Mesenchymal stem cell (in vitro differentiated cells and primary cell): ENCODE measurements at regions not wholly inside any gene's neighbourhood (a gene's known extent, or its start where the extent isn't known, plus 50 kb on each side); places are given as distances from the start of the nearest gene placed in this dataset.

Experiments used
- DNase-seq: peaks from one replicate; pipeline ENCODE4 v3.0.0-alpha.2; 2013
- H2AFZ ChIP-seq: one replicate; pipeline ENCODE4 v1.6.1; 2013; ENCODE audit warnings: low read depth, mild to moderate bottlenecking, control low read depth, inconsistent platforms, low read length, moderate library complexity
- H2AK5ac ChIP-seq: 2 replicates; pipeline ENCODE4 v1.6.1; 2013; ENCODE audit warnings: low read length, moderate library complexity, mild to moderate bottlenecking, inconsistent platforms; ENCODE audit not compliant: severe bottlenecking
- H2BK120ac ChIP-seq: one replicate; pipeline ENCODE4 v1.6.1; 2013; ENCODE audit warnings: low read depth, mild to moderate bottlenecking, inconsistent platforms, low read length, moderate library complexity
- H2BK12ac ChIP-seq, 2 experiments: one replicate each; pipeline ENCODE4 v1.6.1; 2013; ENCODE audit warnings: inconsistent platforms in 2 of 2, low read length in 2 of 2, mild to moderate bottlenecking in 2 of 2, moderate library complexity in 2 of 2, control low read depth in 1 of 2
- H2BK15ac ChIP-seq: one replicate; pipeline ENCODE4 v1.6.1; 2013; ENCODE audit warnings: mild to moderate bottlenecking, low read depth, inconsistent platforms; ENCODE audit not compliant: poor library complexity, severe bottlenecking
- H2BK5ac ChIP-seq: 2 replicates; pipeline ENCODE4 v1.6.1; 2013; ENCODE audit warnings: low read depth, mild to moderate bottlenecking, low read length, control low read depth, inconsistent platforms; ENCODE audit not compliant: poor library complexity, severe bottlenecking
- H3K14ac ChIP-seq, 2 experiments: one replicate each; pipeline ENCODE4 v1.6.1; 2013; ENCODE audit warnings: inconsistent platforms in 2 of 2, low read length in 2 of 2, control low read depth in 1 of 2, mild to moderate bottlenecking in 1 of 2, moderate library complexity in 1 of 2
- H3K18ac ChIP-seq, 2 experiments: one replicate each; pipeline ENCODE4 v1.6.1; 2013; ENCODE audit warnings: inconsistent platforms in 2 of 2, low read length in 2 of 2, control low read depth in 1 of 2, low read depth in 1 of 2, mild to moderate bottlenecking in 1 of 2
- H3K23ac ChIP-seq, 2 experiments: one replicate each; pipeline ENCODE4 v1.6.1; 2013; ENCODE audit warnings: inconsistent platforms in 2 of 2, low read length in 2 of 2, mild to moderate bottlenecking in 2 of 2, moderate library complexity in 2 of 2, control low read depth in 1 of 2
- H3K27ac ChIP-seq: 2 replicates; pipeline ENCODE4 v1.5.1; 2013; ENCODE audit warnings: mild to moderate bottlenecking, moderate library complexity, low read length, control low read depth, inconsistent platforms; ENCODE audit not compliant: poor library complexity, severe bottlenecking
- H3K27me3 ChIP-seq, 2 experiments: 2 replicates each; pipeline versions ENCODE4 v1.6.1 to v1.7.0; 2013; ENCODE audit warnings: low read length in 2 of 2, mild to moderate bottlenecking in 2 of 2, moderate library complexity in 2 of 2, control low read depth in 1 of 2, inconsistent platforms in 1 of 2; ENCODE audit not compliant: control insufficient read depth in 1 of 2, insufficient read depth in 1 of 2
- H3K36me3 ChIP-seq, 2 experiments: 2 replicates each; pipeline versions ENCODE4 v1.6.1 to v1.7.0; 2013; ENCODE audit warnings: low read length in 2 of 2, control low read depth in 1 of 2, inconsistent platforms in 1 of 2, low read depth in 1 of 2, mild to moderate bottlenecking in 1 of 2; ENCODE audit not compliant: insufficient read depth in 2 of 2, control insufficient read depth in 1 of 2
- H3K4ac ChIP-seq, 2 experiments: one replicate each; pipeline ENCODE4 v1.6.1; 2013; ENCODE audit warnings: inconsistent platforms in 2 of 2, low read length in 2 of 2, mild to moderate bottlenecking in 2 of 2, moderate library complexity in 2 of 2, control low read depth in 1 of 2, low read depth in 1 of 2
- H3K4me1 ChIP-seq: 2 replicates; pipeline ENCODE4 v1.6.1; 2013; ENCODE audit warnings: low read depth, low read length, control low read depth; ENCODE audit not compliant: control insufficient read depth, insufficient read depth
- H3K4me2 ChIP-seq: 2 replicates; pipeline ENCODE4 v1.6.1; 2013; ENCODE audit warnings: low read length, mild to moderate bottlenecking, inconsistent platforms; ENCODE audit not compliant: poor library complexity, severe bottlenecking
- H3K4me3 ChIP-seq, 2 experiments: 2 replicates each; pipeline versions ENCODE4 v1.5.1 to v1.7.0; 2013; ENCODE audit warnings: low read length in 2 of 2, mild to moderate bottlenecking in 2 of 2, control low read depth in 1 of 2, low read depth in 1 of 2; ENCODE audit not compliant: insufficient read depth in 1 of 2
- H3K79me1 ChIP-seq: replicated peaks from 2 replicates; pipeline ENCODE4 v1.6.1; 2013; ENCODE audit warnings: mild to moderate bottlenecking, control low read depth, low read length, inconsistent platforms; ENCODE audit not compliant: poor library complexity, severe bottlenecking
- H3K9ac ChIP-seq: 2 replicates; pipeline ENCODE4 v1.7.0; 2013; ENCODE audit warnings: mild to moderate bottlenecking, low read length, moderate library complexity
- H3K9me3 ChIP-seq: 2 replicates; pipeline ENCODE4 v1.7.0; 2013; ENCODE audit warnings: mild to moderate bottlenecking, low read length; ENCODE audit not compliant: control insufficient read depth
- H4K8ac ChIP-seq: one replicate; pipeline ENCODE4 v1.6.1; 2013; ENCODE audit warnings: inconsistent platforms, mild to moderate bottlenecking, low read length, moderate library complexity
- H4K91ac ChIP-seq: one replicate; pipeline ENCODE4 v1.6.1; 2013; ENCODE audit warnings: mild to moderate bottlenecking, low read length, inconsistent platforms
- WGBS: methylation state at CpG from one replicate; pipeline ENCODE4 v1.1.7; 2013; ENCODE audit warnings: mixed read lengths; 5-methylcytosine and 5-hydroxymethylcytosine counted together

- Histone ChIP-seq H2BK15ac (no peak overlapping the region), H3K14ac (no peak overlapping the region), H2BK12ac (peak overlapping the region in 1 of 2 experiments; percentile 37), H2BK120ac (no peak overlapping the region), H3K27ac (no peak overlapping the region), H4K91ac (no peak overlapping the region), H3K4me3 (no peak overlapping the region), H3K27me3 (no peaks in the 10 kb centered on the region), H2BK5ac (no peak overlapping the region), H3K9ac (no peak overlapping the region), H3K18ac (no peak overlapping the region), H2AFZ (no peak overlapping the region), H3K4me1 (no peaks in the 10 kb centered on the region), H3K4ac (no peak overlapping the region), H3K4me2 (no peak overlapping the region), H3K9me3 (no peaks in the 10 kb centered on the region), H2AK5ac (no peak overlapping the region), H3K36me3 (no peaks in the 10 kb centered on the region), H4K8ac (no peak overlapping the region), H3K79me1 (no peaks in the 10 kb centered on the region), H3K23ac (no peak overlapping the region)
- no peak for DNase-seq
- 96% methylated on average over 3 of the region's 3 CpGs for WGBS
These were observed 224.7 kb downstream of the CHRM2 start for GRCh38 chr7:137093198-137093597.

DNA sequence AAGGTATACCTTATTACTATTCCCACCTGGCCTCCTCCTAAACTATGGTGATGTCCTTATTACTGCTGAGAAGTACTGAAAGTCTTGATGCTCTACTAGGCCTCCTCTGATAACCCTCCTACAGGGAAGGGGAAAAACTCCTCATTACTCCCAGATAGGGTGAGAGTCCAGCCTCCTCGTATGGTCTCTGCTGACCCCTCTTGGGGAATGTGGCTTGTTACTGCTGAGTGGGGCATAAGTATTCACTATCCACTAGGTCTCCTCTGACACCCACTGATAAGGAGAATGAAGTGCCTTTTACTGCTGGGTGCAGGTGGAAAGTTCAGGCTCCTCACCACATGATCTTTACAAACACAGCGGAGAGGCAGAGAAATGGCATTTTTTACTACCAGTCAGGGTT lies 222.9 kb downstream of the CHRM2 start:
- Histone ChIP-seq H2BK15ac (no peak overlapping the region), H4K8ac (no peak overlapping the region), H4K91ac (peak overlapping the region; percentile 59), H3K4me1 (no peaks in the 10 kb centered on the region), H3K4ac (peak overlapping the region in 1 of 2 experiments; percentile 75), H3K9me3 (no peaks in the 10 kb centered on the region), H3K23ac (no peak overlapping the region), H3K27ac (no peak overlapping the region), H3K36me3 (no peaks in the 10 kb centered on the region), H3K9ac (no peak overlapping the region), H3K27me3 (no peaks in the 10 kb centered on the region), H2BK12ac (peak overlapping the region; percentile 46 to 86), H3K14ac (no peak overlapping the region), H3K4me3 (no peak overlapping the region), H3K4me2 (no peak overlapping the region), H3K18ac (peak overlapping the region in 1 of 2 experiments; percentile 1), H2AK5ac (no peak overlapping the region), H2BK5ac (no peak overlapping the region), H3K79me1 (no peaks in the 10 kb centered on the region), H2BK120ac (no peak overlapping the region), H2AFZ (no peak overlapping the region)
- whole genome bisulfite sequencing: 60% methylated on average over 1 of the region's 2 CpGs
- peak; percentile 56 for DNase-seq

- H3K4me1 ChIP-seq: no peaks in the 10 kb centered on the region
- no peak overlapping the region for H2AK5ac ChIP-seq
- no peak overlapping the region for H4K91ac ChIP-seq
- H2BK5ac ChIP-seq: no peak overlapping the region
- no peak overlapping the region for H3K4me2 ChIP-seq
- no peak overlapping the region for H3K9ac ChIP-seq
- no peaks in the 10 kb centered on the region for H3K27me3 ChIP-seq
- no peak overlapping the region for H3K23ac ChIP-seq
- H3K36me3 ChIP-seq: no peaks in the 10 kb centered on the region
- no peaks in the 10 kb centered on the region for H3K79me1 ChIP-seq
- H2BK120ac ChIP-seq: no peak overlapping the region
- WGBS: 100% methylated on average over 1 of the region's 3 CpGs
- no peak overlapping the region for H2BK12ac ChIP-seq
- no peak overlapping the region for H2AFZ ChIP-seq
- H3K9me3 ChIP-seq: no peaks in the 10 kb centered on the region
- no peak overlapping the region for H3K4ac ChIP-seq
- no peak overlapping the region for H4K8ac ChIP-seq
- H3K14ac ChIP-seq: no peak overlapping the region
- no peak for DNase-seq
- no peak overlapping the region for H3K27ac ChIP-seq
- no peak overlapping the region for H2BK15ac ChIP-seq
- H3K18ac ChIP-seq: no peak overlapping the region
- no peak overlapping the region for H3K4me3 ChIP-seq
These were observed 218.4 kb downstream of the CHRM2 start for GRCh38 chr7:137086896-137087295.

GRCh38 chr7:137084607-137085380 lies 216.3 kb downstream of the CHRM2 start:
- WGBS: 89% methylated on average over 4 of the region's 5 CpGs
- Histone ChIP-seq H3K4me1 (no peaks in the 10 kb centered on the region), H3K9me3 (no peaks in the 10 kb centered on the region), H3K4me3 (no peak overlapping the region), H4K8ac (no peak overlapping the region), H4K91ac (no peak overlapping the region), H3K4ac (no peak overlapping the region), H2BK120ac (no peak overlapping the region), H3K23ac (no peak overlapping the region), H2BK5ac (no peak overlapping the region), H3K18ac (no peak overlapping the region), H3K27ac (no peak overlapping the region), H3K36me3 (no peaks in the 10 kb centered on the region), H2BK12ac (no peak overlapping the region), H3K4me2 (no peak overlapping the region), H3K79me1 (no peaks in the 10 kb centered on the region), H3K9ac (no peak overlapping the region), H3K27me3 (no peaks in the 10 kb centered on the region), H2AFZ (no peak overlapping the region), H2AK5ac (no peak overlapping the region), H3K14ac (no peak overlapping the region), H2BK15ac (no peak overlapping the region)
- no peak for DNase-seq
